Non-pigmented ciliary epithelial cell (primary cell): ENCODE measurements at regions not wholly inside any gene's neighbourhood (a gene's known extent, or its start where the extent isn't known, plus 50 kb on each side); places are given as distances from the start of the nearest gene placed in this dataset.

ENCODE experiments used
- DNase-seq: peaks from one replicate; pipeline ENCODE4 v3.0.0-alpha.2; 2010; ENCODE audit warnings: low read depth

GRCh38 chr6:110033101-110033500 lies 55.0 kb downstream of the GPR6 start:
- DNase-seq = no peak

- no peak for DNase-seq
Measured at GRCh38 chr6:110033749-110034666, 55.9 kb downstream of the GPR6 start.

GRCh38 chr6:110034667-110035036 lies 56.5 kb downstream of the GPR6 start:
- DNase-seq = no peak

GRCh38 chr6:110035321-110035720 lies 57.2 kb downstream of the GPR6 start:
- no peak for DNase-seq

- no peak for DNase-seq
Measured at GRCh38 chr6:110036408-110037302, 58.5 kb downstream of the GPR6 start.

GRCh38 chr6:110037726-110038295 lies 59.7 kb downstream of the GPR6 start:
- no peak for DNase-seq

- peak; percentile 76 for DNase-seq
Measured at GRCh38 chr6:110039364-110039980, 61.4 kb downstream of the GPR6 start.

GRCh38 chr6:110039981-110040383 lies 61.9 kb downstream of the GPR6 start:
- DNase-seq = no peak

- DNase-seq = no peak
Measured at GRCh38 chr6:110040716-110041115, 62.6 kb downstream of the GPR6 start.

- no peak for DNase-seq
Measured at GRCh38 chr6:110041126-110041525, 63.0 kb downstream of the GPR6 start.

GRCh38 chr6:110041830-110042229 lies 63.7 kb downstream of the GPR6 start:
- no peak for DNase-seq

- DNase-seq = no peak
Measured at GRCh38 chr6:110042670-110043296, 64.7 kb downstream of the GPR6 start.

GRCh38 chr6:110043366-110043994 lies 65.4 kb downstream of the GPR6 start:
- no peak for DNase-seq

GRCh38 chr6:110044096-110044495 lies 66.0 kb downstream of the GPR6 start:
- DNase-seq = no peak

GRCh38 chr6:110044622-110045021 lies 66.5 kb downstream of the GPR6 start:
- DNase-seq = no peak

GRCh38 chr6:110048221-110048875 lies 70.2 kb downstream of the GPR6 start:
- no peak for DNase-seq

- no peak for DNase-seq
Measured at GRCh38 chr6:110049696-110050439, 71.8 kb downstream of the GPR6 start.
